Liver (tissue), 7 donors: ENCODE measurements at regions not wholly inside any gene's neighbourhood (a gene's known extent, or its start where the extent isn't known, plus 50 kb on each side); places are given as distances from the start of the nearest gene placed in this dataset.

Source experiments
- DNase-seq: peaks from one replicate; pipeline ENCODE4 v3.0.0-alpha.2; 2017; ENCODE audit warnings: low spot score
- H3K27ac ChIP-seq, 2 donors: one replicate each; pipeline ENCODE4 v1.7.0; 2013; ENCODE audit warnings: inconsistent platforms in 2 of 2, low read length in 2 of 2, control low read depth in 1 of 2, low read depth in 1 of 2, mild to moderate bottlenecking in 1 of 2
- H3K27me3 ChIP-seq, 4 donors: one replicate each; pipeline versions ENCODE4 v1.6.1 to v1.7.0; 2013; ENCODE audit warnings: low read length in 3 of 4, inconsistent platforms in 1 of 4, mild to moderate bottlenecking in 1 of 4, moderate library complexity in 1 of 4; ENCODE audit not compliant: control insufficient read depth in 4 of 4, insufficient read depth in 4 of 4
- H3K36me3 ChIP-seq, 4 donors: one replicate each; pipeline versions ENCODE4 v1.6.1 to v1.7.0; 2013; ENCODE audit warnings: low read length in 3 of 4, mild to moderate bottlenecking in 3 of 4, low read depth in 1 of 4, moderate library complexity in 1 of 4; ENCODE audit not compliant: control insufficient read depth in 4 of 4, insufficient read depth in 3 of 4
- H3K4me1 ChIP-seq, 4 donors: one replicate each; pipeline versions ENCODE4 v1.6.1 to v1.7.0; 2013; ENCODE audit warnings: low read length in 3 of 4, mild to moderate bottlenecking in 3 of 4, moderate library complexity in 1 of 4; ENCODE audit not compliant: control insufficient read depth in 4 of 4, insufficient read depth in 4 of 4
- H3K4me3 ChIP-seq, 3 donors: one replicate each; pipeline versions ENCODE4 v1.6.1 to v1.7.0; 2013; ENCODE audit warnings: low read length in 3 of 3, control low read depth in 1 of 3, low read depth in 1 of 3, mild to moderate bottlenecking in 1 of 3
- H3K9ac ChIP-seq, 2 donors: one replicate each; pipeline ENCODE4 v1.7.0; 2013; ENCODE audit warnings: low read length in 2 of 2, mild to moderate bottlenecking in 2 of 2, moderate library complexity in 2 of 2, control low read depth in 1 of 2, low read depth in 1 of 2
- H3K9me3 ChIP-seq, 4 donors: one replicate each; pipeline versions ENCODE4 v1.6.1 to v1.7.0; 2013; ENCODE audit warnings: low read length in 3 of 4; ENCODE audit not compliant: control insufficient read depth in 4 of 4
- ATF3 ChIP-seq: IDR thresholded peaks from 2 replicates; pipeline ENCODE4 v1.6.1; 2016; ENCODE audit warnings: antibody characterized with exemption
- EGR1 ChIP-seq, 2 donors: IDR thresholded peaks; 2 replicates each; pipeline ENCODE4 v1.6.1; 2016 to 2018; ENCODE audit warnings: antibody characterized with exemption in 2 of 2, low read depth in 2 of 2
- FOXA2 ChIP-seq: IDR thresholded peaks from 2 replicates; pipeline ENCODE4 v1.6.1; 2016; ENCODE audit warnings: antibody characterized with exemption
- HNF4A ChIP-seq, 2 donors: conservative IDR thresholded peaks; 2 replicates each; pipeline ENCODE4 v1.6.1; 2016; ENCODE audit warnings: antibody characterized with exemption in 2 of 2, mild to moderate bottlenecking in 2 of 2
- HNF4G ChIP-seq: IDR thresholded peaks from 2 replicates; pipeline ENCODE4 v1.6.1; 2016; ENCODE audit warnings: antibody characterized with exemption
- JUND ChIP-seq, 2 donors: IDR thresholded peaks; 2 replicates each; pipeline ENCODE4 v1.6.1; 2016; ENCODE audit warnings: antibody characterized with exemption in 2 of 2
- MAX ChIP-seq: IDR thresholded peaks from 2 replicates; pipeline ENCODE4 v1.6.1; 2016; ENCODE audit warnings: antibody characterized with exemption
- NR2F2 ChIP-seq: IDR thresholded peaks from 2 replicates; pipeline ENCODE4 v1.6.1; 2016; ENCODE audit warnings: antibody characterized with exemption
- REST ChIP-seq: IDR thresholded peaks from 2 replicates; pipeline ENCODE4 v1.6.1; 2016; ENCODE audit warnings: antibody characterized with exemption, mild to moderate bottlenecking
- RXRA ChIP-seq, 2 donors: IDR thresholded peaks; 2 replicates each; pipeline ENCODE4 v1.6.1; 2017 to 2018; ENCODE audit warnings: antibody characterized with exemption in 2 of 2, mild to moderate bottlenecking in 1 of 2
- SP1 ChIP-seq: IDR thresholded peaks from 2 replicates; pipeline ENCODE4 v1.6.1; 2018; ENCODE audit warnings: antibody characterized with exemption, mild to moderate bottlenecking
- TAF1 ChIP-seq: conservative IDR thresholded peaks from 2 replicates; pipeline ENCODE4 v1.6.1; 2016; ENCODE audit warnings: antibody characterized with exemption, mild to moderate bottlenecking
- YY1 ChIP-seq: IDR thresholded peaks from 2 replicates; pipeline ENCODE4 v1.6.1; 2016; ENCODE audit warnings: antibody characterized with exemption, mild to moderate bottlenecking
- WGBS: extraction: QIAGEN DNeasy Blood & Tissue Kit; methylation state at CpG from one replicate; pipeline ENCODE4 v1.1.7; 2013; 5-methylcytosine and 5-hydroxymethylcytosine counted together
- donor health status: healthy.
- donor health status: healthy.
- donor health status: healthy.
- donor health status: healthy.

GRCh38 chr3:193119926-193120325 is 121.1 kb upstream of the PLAAT1 start:
- no peak for DNase-seq
- no peaks in the 10 kb centered on the region for H3K4me1 ChIP-seq
- H3K4me3 ChIP-seq = no peak overlapping the region
- WGBS = 82% methylated on average over 3 of the region's 3 CpGs
- TF ChIP-seq JUND (IDR thresholded peaks at IDR 0.05) (no peak), FOXA2 (no peak), HNF4G (no peak), NR2F2 (no peak), MAX (no peak)
- no peaks in the 10 kb centered on the region for H3K36me3 ChIP-seq
- no peak overlapping the region for H3K9ac ChIP-seq
- no peak overlapping the region for H3K27ac ChIP-seq
- H3K27me3 ChIP-seq = peaks cover 0 to 2% (median 0%) of the 10 kb centered on the region in 4 donors
- no peaks in the 10 kb centered on the region for H3K9me3 ChIP-seq

GRCh38 chr3:193124861-193125260 is 116.2 kb upstream of the PLAAT1 start:
- H3K36me3 ChIP-seq = no peaks in the 10 kb centered on the region
- no peak overlapping the region for H3K9ac ChIP-seq
- no peaks in the 10 kb centered on the region for H3K9me3 ChIP-seq
- 77% methylated on average over 9 of the region's 9 CpGs for WGBS
- no peaks in the 10 kb centered on the region for H3K4me1 ChIP-seq
- TF ChIP-seq JUND (IDR thresholded peaks at IDR 0.05) = no peak
- TF ChIP-seq SP1 = no peak
- no peak for TF ChIP-seq REST
- no peak for TF ChIP-seq HNF4G
- TF ChIP-seq FOXA2 = no peak
- TF ChIP-seq EGR1 (IDR thresholded peaks at IDR 0.05; ENCODE audit: low read depth in 2 of 2) = no peak
- TF ChIP-seq ATF3 = no peak
- no peak for TF ChIP-seq MAX
- no peak for TF ChIP-seq RXRA (IDR thresholded peaks at IDR 0.05)
- H3K27me3 ChIP-seq = peaks cover 0 to 2% (median 0%) of the 10 kb centered on the region in 4 donors
- no peak overlapping the region for H3K4me3 ChIP-seq
- DNase-seq = no peak
- no peak overlapping the region for H3K27ac ChIP-seq

GRCh38 chr3:193129607-193130006 is 111.4 kb upstream of the PLAAT1 start:
- H3K9ac ChIP-seq = no peak overlapping the region
- no peak for TF ChIP-seq JUND (IDR thresholded peaks at IDR 0.05)
- TF ChIP-seq HNF4A (conservative IDR thresholded peaks at IDR 0.05) = no peak
- no peak for TF ChIP-seq FOXA2
- no peak for TF ChIP-seq YY1
- no peak for TF ChIP-seq ATF3
- TF ChIP-seq TAF1 = no peak
- TF ChIP-seq SP1 = no peak
- TF ChIP-seq EGR1 (IDR thresholded peaks at IDR 0.05; ENCODE audit: low read depth in 2 of 2) = no peak
- 61% methylated on average over 4 of the region's 4 CpGs for WGBS
- H3K4me1 ChIP-seq = no peaks in the 10 kb centered on the region
- H3K4me3 ChIP-seq = no peak overlapping the region
- peaks cover 0 to 5% (median 0%) of the 10 kb centered on the region in 4 donors for H3K27me3 ChIP-seq
- H3K9me3 ChIP-seq = peaks cover 0 to 3% (median 0%) of the 10 kb centered on the region in 4 donors
- no peak overlapping the region for H3K27ac ChIP-seq
- H3K36me3 ChIP-seq = no peaks in the 10 kb centered on the region
- no peak for DNase-seq
